ENCODE measurements at regions not wholly inside any gene's neighbourhood (a gene's known extent, or its start where the extent isn't known, plus 50 kb on each side); places are given as distances from the start of the nearest gene placed in this dataset.

GRCh38 chr3:104764496-104764895 is 602.2 kb upstream of the ALCAM start:
- no peak for TF ChIP-seq CTCF (IDR thresholded peaks at IDR 0.05; ENCODE audit: borderline replicate concordance, insufficient read depth, low read depth, low read length)
- no peak overlapping the region for H3K4me3 ChIP-seq (ENCODE audit: low read depth, low read length)

GRCh38 chr3:104768886-104769285 is 597.8 kb upstream of the ALCAM start:
- TF ChIP-seq CTCF (IDR thresholded peaks at IDR 0.05; ENCODE audit: borderline replicate concordance, insufficient read depth, low read depth, low read length) = no peak
- H3K4me3 ChIP-seq (ENCODE audit: low read depth, low read length) = no peak overlapping the region

- TF ChIP-seq CTCF (IDR thresholded peaks at IDR 0.05; ENCODE audit: borderline replicate concordance, insufficient read depth, low read depth, low read length) = no peak
Measured at GRCh38 chr3:104779324-104779723, 587.4 kb upstream of the ALCAM start.

GRCh38 chr3:104781112-104781511 is 585.6 kb upstream of the ALCAM start:
- no peak overlapping the region for H3K4me3 ChIP-seq (ENCODE audit: low read depth, low read length)
- no peak for TF ChIP-seq CTCF (IDR thresholded peaks at IDR 0.05; ENCODE audit: borderline replicate concordance, insufficient read depth, low read depth, low read length)

More at GRCh38 chr3:104779324-104779723, 587.4 kb upstream of the ALCAM start:
- no peak overlapping the region for H3K4me3 ChIP-seq (ENCODE audit: low read depth, low read length)

GRCh38 chr3:104785947-104786346 is 580.8 kb upstream of the ALCAM start:
- TF ChIP-seq CTCF (IDR thresholded peaks at IDR 0.05; ENCODE audit: borderline replicate concordance, insufficient read depth, low read depth, low read length) = no peak

GRCh38 chr3:104787306-104787705 is 579.4 kb upstream of the ALCAM start:
- TF ChIP-seq CTCF (IDR thresholded peaks at IDR 0.05; ENCODE audit: borderline replicate concordance, insufficient read depth, low read depth, low read length) = no peak
- no peak overlapping the region for H3K4me3 ChIP-seq (ENCODE audit: low read depth, low read length)

More at GRCh38 chr3:104785947-104786346, 580.8 kb upstream of the ALCAM start:
- H3K4me3 ChIP-seq (ENCODE audit: low read depth, low read length) = no peak overlapping the region

- no peak for TF ChIP-seq CTCF (IDR thresholded peaks at IDR 0.05; ENCODE audit: borderline replicate concordance, insufficient read depth, low read depth, low read length)
- no peak overlapping the region for H3K4me3 ChIP-seq (ENCODE audit: low read depth, low read length)
Measured at GRCh38 chr3:104788807-104789206, 577.9 kb upstream of the ALCAM start.
